ENCODE measurements at regions not wholly inside any gene's neighbourhood (a gene's known extent, or its start where the extent isn't known, plus 50 kb on each side); places are given as distances from the start of the nearest gene placed in this dataset.

GRCh38 chr18:77906103-77906892 is 656.6 kb downstream of the GALR1 start:
- H3K4me3 ChIP-seq (ENCODE audit: low read length): no peak overlapping the region
- DNase-seq (ENCODE audit: low read depth, low spot score): no peak

- no peak overlapping the region for H3K4me3 ChIP-seq (ENCODE audit: low read length)
- no peak for DNase-seq (ENCODE audit: low read depth, low spot score)
These were observed 660.7 kb downstream of the GALR1 start for GRCh38 chr18:77910347-77910746.

GRCh38 chr18:77911971-77912605 is 662.4 kb downstream of the GALR1 start:
- H3K4me3 ChIP-seq (ENCODE audit: low read length): no peak overlapping the region
- no peak for DNase-seq (ENCODE audit: low read depth, low spot score)

GRCh38 chr18:77918730-77919129 is 669.1 kb downstream of the GALR1 start:
- no peak for DNase-seq (ENCODE audit: low read depth, low spot score)
- H3K4me3 ChIP-seq (ENCODE audit: low read length): no peak overlapping the region

- no peak overlapping the region for H3K4me3 ChIP-seq (ENCODE audit: low read length)
- no peak for DNase-seq (ENCODE audit: low read depth, low spot score)
These were observed 670.3 kb downstream of the GALR1 start for GRCh38 chr18:77919923-77920322.

- no peak overlapping the region for H3K4me3 ChIP-seq (ENCODE audit: low read length)
- DNase-seq (ENCODE audit: low read depth, low spot score): no peak
These were observed 685.7 kb downstream of the GALR1 start for GRCh38 chr18:77935342-77935741.

- H3K4me3 ChIP-seq (ENCODE audit: low read length): no peak overlapping the region
- DNase-seq (ENCODE audit: low read depth, low spot score): no peak
These were observed 690.9 kb downstream of the GALR1 start for GRCh38 chr18:77940566-77940965.

GRCh38 chr18:77944533-77944932 is 694.9 kb downstream of the GALR1 start:
- H3K4me3 ChIP-seq (ENCODE audit: low read length): no peak overlapping the region
- no peak for DNase-seq (ENCODE audit: low read depth, low spot score)

- no peak overlapping the region for H3K4me3 ChIP-seq (ENCODE audit: low read length)
These were observed 698.9 kb downstream of the GALR1 start for GRCh38 chr18:77948567-77948966.

GRCh38 chr18:77949355-77949973 is 699.8 kb downstream of the GALR1 start:
- no peak for DNase-seq (ENCODE audit: low read depth, low spot score)

More at GRCh38 chr18:77948567-77948966, 698.9 kb downstream of the GALR1 start:
- no peak for DNase-seq (ENCODE audit: low read depth, low spot score)

GRCh38 chr18:77959248-77959647 is 709.6 kb downstream of the GALR1 start:
- no peak overlapping the region for H3K4me3 ChIP-seq (ENCODE audit: low read length)

More at GRCh38 chr18:77949355-77949973, 699.8 kb downstream of the GALR1 start:
- H3K4me3 ChIP-seq (ENCODE audit: low read length): no peak overlapping the region

GRCh38 chr18:77960791-77961410 is 711.3 kb downstream of the GALR1 start:
- H3K4me3 ChIP-seq (ENCODE audit: low read length): no peak overlapping the region
- no peak for DNase-seq (ENCODE audit: low read depth, low spot score)

More at GRCh38 chr18:77959248-77959647, 709.6 kb downstream of the GALR1 start:
- no peak for DNase-seq (ENCODE audit: low read depth, low spot score)

- H3K4me3 ChIP-seq (ENCODE audit: low read length): no peak overlapping the region
- no peak for DNase-seq (ENCODE audit: low read depth, low spot score)
These were observed 717.4 kb downstream of the GALR1 start for GRCh38 chr18:77967071-77967470.

GRCh38 chr18:77967791-77968190 is 718.1 kb downstream of the GALR1 start:
- no peak overlapping the region for H3K4me3 ChIP-seq (ENCODE audit: low read length)
- DNase-seq (ENCODE audit: low read depth, low spot score): no peak

GRCh38 chr18:77969972-77970371 is 720.3 kb downstream of the GALR1 start:
- no peak overlapping the region for H3K4me3 ChIP-seq (ENCODE audit: low read length)
- no peak for DNase-seq (ENCODE audit: low read depth, low spot score)

- DNase-seq (ENCODE audit: low read depth, low spot score): no peak
These were observed 721.2 kb downstream of the GALR1 start for GRCh38 chr18:77970814-77971213.

GRCh38 chr18:77973745-77974144 is 724.1 kb downstream of the GALR1 start:
- H3K4me3 ChIP-seq (ENCODE audit: low read length): no peak overlapping the region
- no peak for DNase-seq (ENCODE audit: low read depth, low spot score)

More at GRCh38 chr18:77970814-77971213, 721.2 kb downstream of the GALR1 start:
- H3K4me3 ChIP-seq (ENCODE audit: low read length): no peak overlapping the region

GRCh38 chr18:77974329-77974728 is 724.7 kb downstream of the GALR1 start:
- no peak overlapping the region for H3K4me3 ChIP-seq (ENCODE audit: low read length)
- no peak for DNase-seq (ENCODE audit: low read depth, low spot score)

- no peak overlapping the region for H3K4me3 ChIP-seq (ENCODE audit: low read length)
- DNase-seq (ENCODE audit: low read depth, low spot score): no peak
These were observed 727.7 kb downstream of the GALR1 start for GRCh38 chr18:77977331-77977730.

- H3K4me3 ChIP-seq (ENCODE audit: low read length): no peak overlapping the region
- no peak for DNase-seq (ENCODE audit: low read depth, low spot score)
These were observed 730.6 kb downstream of the GALR1 start for GRCh38 chr18:77980275-77980674.
